Activated CD8-positive, alpha-beta memory T cell treated with anti-CD3 and anti-CD28 coated beads for 36 hours (primary cell): ENCODE measurements at regions not wholly inside any gene's neighbourhood (a gene's known extent, or its start where the extent isn't known, plus 50 kb on each side); places are given as distances from the start of the nearest gene placed in this dataset.

Source experiments
- CTCF ChIA-PET: fragments of 350-600 bp; sonication (Branson Sonifier 250); formaldehyde crosslinking; loops from one replicate; lab custom pipeline; 2021; ENCODE audit warnings: antibody characterized with exemption; lab: Charles Lee
- POLR2A ChIA-PET: fragments of 350-600 bp; sonication (Branson Sonifier 250); formaldehyde crosslinking; loops from one replicate; lab custom pipeline; 2021; ENCODE audit warnings: antibody characterized with exemption; lab: Charles Lee

- ChIA-PET CTCF (no interaction called here), POLR2A (no interaction called here)
These were observed 55.2 kb upstream of the KCNH8 start for GRCh38 chr3:19093084-19093483.

- ChIA-PET CTCF (no interaction called here), POLR2A (no interaction called here)
These were observed 70.9 kb upstream of the KCNH8 start for GRCh38 chr3:19077388-19077787.

GRCh38 chr3:19075037-19075436, 73.3 kb upstream of the KCNH8 start:
- CTCF ChIA-PET = no interaction called here
- POLR2A ChIA-PET = no interaction called here

DNA sequence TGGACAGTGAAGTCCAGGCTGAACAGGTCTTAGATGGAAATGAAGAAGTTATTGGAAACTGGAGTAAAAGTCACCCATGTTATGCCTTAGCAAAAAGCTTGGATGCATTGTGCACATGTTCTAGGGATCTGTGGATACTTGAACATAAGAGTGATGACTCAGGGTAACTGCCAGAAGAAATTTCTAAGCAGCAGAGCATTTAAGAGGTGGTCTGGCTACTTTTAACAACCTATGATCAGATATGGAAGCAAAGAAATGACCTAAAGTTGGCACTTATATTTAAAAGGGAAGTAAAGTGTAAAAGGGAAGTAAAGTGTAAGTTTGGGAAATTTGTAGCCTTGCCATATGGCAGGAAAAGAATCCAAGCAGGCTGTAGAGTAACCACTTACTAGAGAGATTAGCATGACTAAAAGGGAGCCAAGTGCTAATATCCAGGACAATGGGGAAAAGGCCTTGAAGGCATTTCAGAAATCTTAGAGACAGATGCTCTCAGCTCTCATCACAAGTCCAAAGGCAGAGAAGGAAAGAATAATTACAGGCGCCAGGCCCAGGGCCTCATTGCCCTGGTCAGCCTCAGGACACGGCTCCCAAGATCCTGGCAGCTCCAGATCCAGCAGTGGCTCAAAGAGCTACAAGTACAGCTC, 73.9 kb upstream of the KCNH8 start:
- CTCF ChIA-PET = no interaction called here

DNA sequence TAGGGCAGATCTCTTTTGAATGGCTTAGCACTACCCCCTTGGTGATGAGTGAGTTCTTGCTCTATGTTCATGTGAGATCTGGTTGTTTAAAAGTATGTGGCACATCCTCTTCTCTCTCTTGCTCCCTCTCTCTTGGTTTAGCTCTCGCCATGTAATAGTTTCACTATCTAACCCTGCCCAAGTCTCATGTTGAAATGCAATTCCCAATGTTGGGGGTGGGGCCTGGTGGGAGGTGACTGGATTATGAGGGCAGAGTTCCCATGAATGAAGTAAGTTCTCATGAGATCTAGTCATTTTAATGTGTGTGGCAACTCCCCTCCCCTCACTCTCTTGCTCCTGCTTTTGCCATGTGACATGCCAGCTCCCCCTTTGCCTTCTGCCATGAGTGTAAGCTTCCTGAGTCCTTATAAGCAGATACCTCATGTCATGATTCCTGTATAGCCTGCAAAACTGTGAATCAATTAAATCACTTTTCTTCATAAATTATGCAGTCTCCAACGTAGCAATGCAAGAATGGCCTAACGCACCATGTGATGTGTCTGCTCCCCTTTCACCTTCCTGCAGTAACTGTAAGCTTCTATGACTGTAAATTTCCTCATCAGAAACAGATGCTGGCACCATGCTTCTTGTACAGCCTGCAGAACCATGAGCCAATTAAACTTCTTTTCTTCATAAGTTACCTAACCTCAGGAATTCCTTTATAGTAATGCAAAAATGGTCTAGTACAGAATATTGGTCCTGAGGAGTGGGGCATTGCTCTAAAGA, 74.8 kb upstream of the KCNH8 start:
- ChIA-PET POLR2A (no interaction called here), CTCF (no interaction called here)

More for the DNA sequence above, 73.9 kb upstream of the KCNH8 start:
- POLR2A ChIA-PET = no interaction called here

GRCh38 chr3:19070325-19070724, 78.0 kb upstream of the KCNH8 start:
- POLR2A ChIA-PET = no interaction called here
- CTCF ChIA-PET = no interaction called here

DNA sequence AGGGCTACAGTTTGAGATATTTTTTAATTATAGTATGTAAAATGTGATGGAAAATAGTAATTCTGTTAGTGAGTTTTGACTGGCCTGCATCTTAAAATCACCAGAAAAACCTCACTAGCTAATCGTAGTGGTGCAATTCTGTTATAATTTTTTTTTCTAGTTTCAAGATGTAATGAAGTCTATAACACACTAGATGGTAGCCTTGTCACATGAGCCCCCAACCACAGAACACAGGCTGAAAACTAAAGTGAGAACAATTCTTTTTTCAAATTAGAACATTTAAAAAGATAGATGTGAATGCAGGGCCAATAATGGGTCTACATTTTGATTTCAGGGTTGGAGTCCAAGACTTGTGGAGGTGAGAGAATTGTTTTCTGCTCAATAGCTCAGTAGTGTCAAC, 83.3 kb upstream of the KCNH8 start:
- POLR2A ChIA-PET = no interaction called here
- CTCF ChIA-PET = no interaction called here

GRCh38 chr3:19063936-19064335, 84.4 kb upstream of the KCNH8 start:
- CTCF ChIA-PET = no interaction called here

GRCh38 chr3:19060404-19060803, 87.9 kb upstream of the KCNH8 start:
- POLR2A ChIA-PET = no interaction called here
- CTCF ChIA-PET = no interaction called here

More at GRCh38 chr3:19063936-19064335, 84.4 kb upstream of the KCNH8 start:
- POLR2A ChIA-PET = no interaction called here

DNA sequence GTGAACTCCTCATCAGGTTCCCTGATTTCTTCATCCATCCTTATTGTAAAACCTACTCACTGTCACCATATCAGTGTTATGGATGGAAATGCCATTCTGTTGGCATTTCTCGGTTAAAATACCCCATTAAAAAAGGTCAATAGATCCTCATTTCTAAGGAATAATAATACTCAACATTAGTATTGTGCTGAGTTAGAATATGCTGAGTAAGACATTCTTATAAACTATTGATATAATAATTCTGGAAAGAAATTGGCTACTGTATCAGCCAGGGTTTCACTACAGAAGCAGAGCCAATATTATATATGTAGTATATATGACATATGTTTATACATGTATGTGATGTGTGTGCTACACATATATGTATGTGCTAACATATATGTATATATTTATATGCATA, 95.4 kb upstream of the KCNH8 start:
- CTCF ChIA-PET = no interaction called here
- POLR2A ChIA-PET = no interaction called here

DNA sequence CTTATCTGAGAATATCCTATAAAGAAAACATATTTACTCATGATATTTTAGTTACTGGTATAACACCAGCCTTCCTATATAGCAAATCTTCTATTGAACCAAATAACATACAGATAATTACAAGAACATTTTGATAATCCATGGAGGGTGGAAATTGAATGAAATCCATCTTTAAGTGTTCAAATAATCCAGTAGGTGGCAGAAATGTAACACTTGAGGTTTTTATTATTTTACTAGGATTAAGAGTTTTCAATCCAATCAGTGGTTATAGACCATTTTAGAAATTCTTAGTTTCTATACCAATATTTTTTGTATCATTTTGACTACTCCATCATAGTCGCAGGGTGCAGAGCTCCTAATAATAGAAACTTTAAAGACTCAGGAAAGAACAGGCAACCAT, 101.9 kb upstream of the KCNH8 start:
- CTCF ChIA-PET = no interaction called here
- POLR2A ChIA-PET = no interaction called here

GRCh38 chr3:19030522-19030839, 117.8 kb upstream of the KCNH8 start:
- POLR2A ChIA-PET = no interaction called here

DNA sequence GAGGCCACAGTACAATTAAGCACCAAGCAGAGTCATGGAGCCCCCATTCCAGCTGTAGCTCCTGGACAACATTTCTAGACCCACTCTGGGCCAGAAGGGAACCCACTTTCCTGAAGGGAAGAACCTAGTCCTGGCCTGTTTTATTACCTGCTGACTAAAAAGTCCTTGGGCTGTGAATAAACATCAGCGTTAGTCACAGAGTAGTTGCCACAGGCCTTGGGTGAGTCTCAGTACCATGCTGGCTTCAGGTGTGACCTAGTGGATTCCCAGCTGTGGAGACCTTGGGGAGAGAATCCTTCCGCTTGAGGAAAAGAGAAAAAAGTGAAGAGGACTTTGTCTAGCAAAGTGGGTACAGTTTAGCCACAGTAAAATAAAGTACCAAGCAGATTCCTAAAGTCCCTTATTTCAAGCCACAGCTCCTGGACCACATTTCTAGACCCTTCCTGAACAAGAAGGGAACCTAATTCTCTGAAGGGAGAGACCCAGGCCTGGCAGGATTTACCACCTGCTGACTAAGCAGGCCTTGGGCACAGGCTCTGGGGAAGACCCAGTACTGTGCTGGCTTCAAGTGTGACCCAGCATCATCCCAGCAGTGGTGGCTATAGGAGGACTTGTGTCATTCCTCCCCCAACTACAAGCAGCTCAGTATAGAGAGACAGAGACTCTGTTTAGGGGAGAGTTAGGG, 118.3 kb upstream of the KCNH8 start:
- CTCF ChIA-PET = interaction anchor here (0.6 kb wide), 1 partner anchor 1767 kb away, joined by 4 read pairs; no protein-coding TSS in a partner anchor
- POLR2A ChIA-PET = no interaction called here

More at GRCh38 chr3:19030522-19030839, 117.8 kb upstream of the KCNH8 start:
- CTCF ChIA-PET = interaction anchor here (0.6 kb wide), 1 partner anchor 1768 kb away, joined by 4 read pairs; no protein-coding TSS in a partner anchor

- CTCF ChIA-PET = no interaction called here
- POLR2A ChIA-PET = no interaction called here
These were observed 122.9 kb upstream of the KCNH8 start for GRCh38 chr3:19025441-19025840.

DNA sequence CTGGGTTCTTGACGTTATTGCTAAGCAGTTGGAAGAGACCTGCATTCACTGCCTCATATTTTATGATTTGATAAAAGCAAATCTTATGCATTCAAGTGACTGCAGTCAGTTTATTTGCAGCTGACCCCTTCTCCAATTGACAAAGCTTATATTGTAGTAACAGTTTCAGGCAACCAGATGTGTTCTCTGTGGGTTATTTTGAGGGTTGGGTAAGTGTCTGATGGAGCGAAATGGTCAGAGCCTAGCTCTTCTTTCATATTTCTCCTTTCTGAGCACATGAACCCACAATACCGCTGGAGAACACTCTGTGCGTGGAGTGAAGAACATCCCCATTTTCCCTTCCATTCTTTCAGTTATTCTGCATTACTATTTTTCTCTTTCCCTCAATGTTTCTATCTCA, 125.8 kb upstream of the KCNH8 start:
- ChIA-PET CTCF (interaction anchor here (0.7 kb wide), 1 partner anchor 580 kb away, joined by 5 read pairs; no protein-coding TSS in a partner anchor), POLR2A (no interaction called here)

GRCh38 chr3:19016851-19017250, 131.5 kb upstream of the KCNH8 start:
- CTCF ChIA-PET = no interaction called here
- POLR2A ChIA-PET = no interaction called here

DNA sequence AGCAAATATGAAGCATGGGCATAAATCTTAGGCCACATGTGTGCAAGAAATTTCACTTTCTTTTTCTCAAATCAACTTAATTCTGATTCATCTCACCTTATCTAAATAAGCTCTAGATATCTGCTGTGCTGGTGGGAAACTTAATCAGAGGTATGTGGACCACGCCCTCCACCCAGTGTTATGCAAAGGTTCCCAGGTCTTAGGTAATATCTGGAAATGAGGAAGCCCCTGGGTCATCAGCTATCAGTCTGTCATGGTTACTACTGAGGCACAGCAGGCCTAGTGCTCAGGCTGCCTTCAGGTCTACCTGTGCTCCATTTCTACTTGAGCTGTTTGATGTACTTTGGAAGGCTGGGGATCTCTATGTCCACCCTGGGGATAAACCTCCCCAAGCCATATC, 134.4 kb upstream of the KCNH8 start:
- POLR2A ChIA-PET = no interaction called here
- CTCF ChIA-PET = no interaction called here

GRCh38 chr3:19012846-19013245, 135.5 kb upstream of the KCNH8 start:
- ChIA-PET CTCF (no interaction called here), POLR2A (no interaction called here)

DNA sequence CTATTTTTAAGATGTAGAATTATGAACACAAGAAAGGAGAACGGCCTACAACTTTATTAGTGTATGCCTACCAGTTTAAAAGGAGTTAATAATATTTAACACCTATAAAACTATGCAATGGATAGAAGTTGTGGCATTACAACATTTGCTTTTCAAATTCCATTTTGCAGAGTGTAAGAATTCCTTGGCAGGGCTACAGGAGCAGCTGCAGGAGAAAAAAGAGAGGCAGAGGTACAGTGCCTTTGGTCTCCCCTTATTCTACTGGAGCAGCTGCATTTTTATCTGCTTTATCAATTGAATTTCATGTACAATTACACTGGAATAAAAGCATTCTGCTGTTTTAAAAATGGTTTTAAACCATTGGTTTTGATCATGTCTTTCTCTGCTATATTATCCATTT, 145.7 kb upstream of the KCNH8 start:
- ChIA-PET POLR2A (no interaction called here), CTCF (no interaction called here)

DNA sequence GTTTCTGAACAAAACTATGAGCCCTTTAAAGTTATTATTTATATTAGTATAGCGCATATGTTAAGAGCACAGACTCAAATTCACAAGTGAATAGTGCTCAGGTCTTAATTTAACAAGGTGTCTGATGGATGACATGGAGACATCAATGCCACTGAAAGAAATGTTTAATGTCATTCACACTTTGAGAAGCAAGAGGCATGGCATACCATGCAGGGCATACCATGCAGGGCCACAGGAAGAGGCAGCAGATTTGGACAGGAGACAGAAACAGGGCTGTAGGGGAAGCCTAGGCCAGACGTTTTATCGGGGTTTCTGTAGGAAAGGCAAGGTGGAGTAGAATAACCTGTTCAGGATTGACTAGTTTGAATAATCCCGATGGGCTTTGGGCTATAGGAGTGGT, 150.2 kb upstream of the KCNH8 start:
- ChIA-PET POLR2A (no interaction called here), CTCF (no interaction called here)

DNA sequence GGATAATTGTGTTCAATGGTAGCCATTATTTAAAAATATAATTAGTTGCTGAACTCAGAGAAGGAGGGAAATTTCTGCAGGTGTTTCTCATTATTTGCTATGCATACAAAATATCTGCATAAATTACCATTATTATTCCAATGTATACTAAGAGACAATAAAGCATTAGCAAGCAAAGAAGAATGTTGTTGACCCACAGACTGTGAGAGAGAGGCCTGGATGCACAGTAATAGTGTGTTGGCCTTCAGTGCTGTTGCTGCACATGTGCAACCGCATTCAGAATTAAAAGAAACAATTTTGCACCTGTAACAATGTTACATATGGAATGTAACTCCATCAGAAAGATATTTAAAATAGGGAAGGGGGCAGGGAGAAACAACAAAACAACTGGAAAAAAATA, 155.6 kb upstream of the KCNH8 start:
- ChIA-PET CTCF (no interaction called here), POLR2A (no interaction called here)
